Femur (tissue), 1 donor: ENCODE measurements at regions not wholly inside any gene's neighbourhood (a gene's known extent, or its start where the extent isn't known, plus 50 kb on each side); places are given as distances from the start of the nearest gene placed in this dataset.

Experiments
- DNase-seq: peaks from one replicate; pipeline ENCODE4 v3.0.0-alpha.2; 2017

- DNase-seq: no peak
Observed at GRCh38 chr4:23741681-23742191, 148.1 kb downstream of the PPARGC1A start.

GRCh38 chr4:23737571-23737970, 152.3 kb downstream of the PPARGC1A start:
- no peak for DNase-seq

- no peak for DNase-seq
Observed at GRCh38 chr4:23736466-23736865, 153.4 kb downstream of the PPARGC1A start.

GRCh38 chr4:23734000-23734399, 155.8 kb downstream of the PPARGC1A start:
- no peak for DNase-seq

- DNase-seq: no peak
Observed at GRCh38 chr4:23733476-23733875, 156.4 kb downstream of the PPARGC1A start.

- DNase-seq: no peak
Observed at GRCh38 chr4:23730998-23731397, 158.8 kb downstream of the PPARGC1A start.

GRCh38 chr4:23728971-23729370, 160.9 kb downstream of the PPARGC1A start:
- no peak for DNase-seq

GRCh38 chr4:23728393-23728792, 161.5 kb downstream of the PPARGC1A start:
- DNase-seq: peak; percentile 25

- no peak for DNase-seq
Observed at GRCh38 chr4:23720556-23720955, 169.3 kb downstream of the PPARGC1A start.

- DNase-seq: no peak
Observed at GRCh38 chr4:23718435-23718834, 171.4 kb downstream of the PPARGC1A start.

GRCh38 chr4:23717528-23718248, 172.2 kb downstream of the PPARGC1A start:
- no peak for DNase-seq

GRCh38 chr4:23710298-23710697, 179.5 kb downstream of the PPARGC1A start:
- no peak for DNase-seq

GRCh38 chr4:23707652-23708026, 182.2 kb downstream of the PPARGC1A start:
- no peak for DNase-seq

GRCh38 chr4:23706972-23707651, 182.7 kb downstream of the PPARGC1A start:
- DNase-seq: no peak

GRCh38 chr4:23700197-23700596, 189.7 kb downstream of the PPARGC1A start:
- DNase-seq: no peak

- no peak for DNase-seq
Observed at GRCh38 chr4:23697722-23698121, 192.1 kb downstream of the PPARGC1A start.

- DNase-seq: no peak
Observed at GRCh38 chr4:23697001-23697528, 192.8 kb downstream of the PPARGC1A start.

- DNase-seq: no peak
Observed at GRCh38 chr4:23686169-23686897, 203.5 kb downstream of the PPARGC1A start.

- DNase-seq: no peak
Observed at GRCh38 chr4:23685471-23685870, 204.4 kb downstream of the PPARGC1A start.

- DNase-seq: no peak
Observed at GRCh38 chr4:23680671-23681518, 209.0 kb downstream of the PPARGC1A start.

GRCh38 chr4:23674694-23675093, 215.2 kb downstream of the PPARGC1A start:
- no peak for DNase-seq

- DNase-seq: no peak
Observed at GRCh38 chr4:23667659-23668058, 222.2 kb downstream of the PPARGC1A start.
